Activated naive CD4-positive, alpha-beta T cell (primary cell): ENCODE measurements at regions not wholly inside any gene's neighbourhood (a gene's known extent, or its start where the extent isn't known, plus 50 kb on each side); places are given as distances from the start of the nearest gene placed in this dataset.

ENCODE experiments used
- DNase-seq, 4 experiments: peaks; one replicate each; lab custom pipeline; 2025; lab: John Stamatoyannopoulos, UW

GRCh38 chr17:17398188-17398942 lies 78.4 kb upstream of the MED9 start:
- DNase-seq = no peak

DNA sequence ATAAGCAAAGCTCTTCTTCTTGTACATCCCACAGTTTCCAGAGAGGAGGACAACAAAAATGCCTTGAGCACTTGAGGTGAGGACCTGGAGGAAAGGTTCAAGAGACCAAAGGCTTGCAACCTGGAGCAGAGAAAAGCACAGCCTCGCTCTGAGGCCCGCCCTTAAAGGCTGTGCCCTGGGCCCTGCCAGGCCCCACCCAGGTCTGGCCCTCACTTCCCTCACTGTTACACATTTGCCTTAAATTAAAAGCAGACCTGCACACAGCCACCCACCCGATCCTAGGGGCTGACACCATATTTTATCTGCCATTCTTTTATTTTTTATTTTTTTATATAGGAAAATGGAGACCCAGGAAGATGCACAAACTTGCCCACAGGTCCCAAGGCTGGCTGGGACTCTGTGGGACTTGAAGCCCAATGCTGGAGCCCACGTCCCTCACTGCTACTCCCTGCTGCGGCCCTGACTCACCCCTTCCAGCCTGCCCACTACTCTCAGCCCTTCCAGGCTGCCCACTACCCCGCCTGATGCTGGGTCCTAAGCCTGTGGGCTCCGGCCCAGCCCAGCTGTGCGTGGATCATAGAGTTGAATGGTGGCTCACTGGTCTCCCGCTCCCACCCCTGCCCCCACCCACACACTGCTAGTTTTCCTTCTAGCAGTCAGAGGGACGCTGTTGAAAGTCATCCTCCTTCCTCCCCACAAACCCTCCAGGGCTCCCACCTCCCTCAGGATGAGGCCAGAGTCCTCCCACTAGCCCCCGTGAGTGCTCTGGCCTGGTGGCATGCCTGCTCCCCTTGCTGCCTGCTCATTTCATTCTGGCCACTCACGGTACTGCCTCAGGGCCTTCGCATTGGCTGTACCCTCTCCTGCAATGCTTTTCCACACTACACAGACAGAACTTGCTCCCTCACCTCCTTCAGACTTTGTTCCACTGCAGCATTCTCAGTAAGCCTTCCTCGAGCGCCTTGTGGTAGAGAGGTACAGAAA lies 77.6 kb upstream of the MED9 start:
- no peak for DNase-seq

DNA sequence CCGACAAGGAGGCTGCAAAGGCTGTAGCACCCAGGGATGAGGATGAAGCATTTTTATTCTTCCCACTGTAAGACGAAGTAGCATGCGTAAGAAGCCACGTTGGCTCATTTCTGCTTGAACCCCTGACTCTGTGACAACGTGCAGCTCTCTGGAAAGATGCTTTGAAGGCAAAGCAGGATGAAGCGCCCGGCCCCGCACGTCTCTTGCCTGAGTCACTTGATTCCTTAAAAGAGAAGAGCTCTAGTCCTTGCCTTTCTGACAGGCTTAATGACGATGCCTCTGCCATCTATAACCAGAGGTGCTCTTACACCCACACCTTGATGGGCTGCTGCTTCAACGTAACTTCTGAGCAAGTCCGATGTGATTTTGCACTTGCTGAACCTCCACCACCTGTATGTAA lies 76.7 kb upstream of the MED9 start:
- DNase-seq = no peak

GRCh38 chr17:17400566-17401184 lies 76.1 kb upstream of the MED9 start:
- no peak for DNase-seq

- DNase-seq = no peak
These were observed 75.5 kb upstream of the MED9 start for GRCh38 chr17:17401271-17401781.

DNA sequence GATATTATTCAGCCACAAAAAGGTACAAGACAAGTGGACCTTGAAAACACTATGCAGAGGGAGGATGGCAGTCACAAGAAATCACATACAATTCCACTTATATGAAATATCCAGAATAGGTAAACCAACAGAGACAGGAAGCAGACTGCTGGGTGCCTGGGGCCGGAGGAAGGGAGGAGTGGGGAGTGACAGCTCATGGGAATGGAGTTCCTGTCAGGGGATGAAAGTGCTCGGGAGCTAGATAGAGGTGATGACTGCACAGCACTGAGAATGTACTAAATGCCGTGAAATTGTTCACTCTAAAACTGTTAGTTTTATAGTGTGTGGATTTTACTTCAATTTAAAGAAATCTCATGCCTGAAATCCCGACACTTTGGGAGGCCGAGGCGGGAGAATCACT lies 74.2 kb upstream of the MED9 start:
- DNase-seq = no peak

DNA sequence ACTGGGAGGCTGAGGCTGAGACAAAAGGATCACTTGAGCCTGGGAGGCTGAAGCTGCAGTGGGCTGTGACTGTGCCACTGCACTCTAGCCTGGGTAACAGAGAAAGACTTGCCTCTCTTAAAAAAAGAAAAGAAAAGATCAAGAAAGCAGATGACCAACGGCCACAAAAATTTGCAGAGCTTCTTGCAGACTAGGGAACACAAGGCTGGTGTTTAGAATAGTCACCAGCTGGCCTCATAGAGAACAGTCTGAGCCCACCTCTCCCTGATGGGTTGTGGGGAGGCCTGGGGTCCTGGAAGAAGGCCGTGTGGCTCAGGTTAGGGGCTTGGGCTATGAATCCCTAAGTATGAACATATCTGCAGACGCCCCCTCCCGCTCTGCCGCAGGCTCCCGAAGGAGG lies 73.7 kb upstream of the MED9 start:
- no peak for DNase-seq

- DNase-seq = peak in 2 of 4 experiments; percentile 39 to 55
These were observed 72.8 kb upstream of the MED9 start for GRCh38 chr17:17403899-17404576.

- no peak for DNase-seq
These were observed 71.1 kb upstream of the MED9 start for GRCh38 chr17:17405673-17406072.

GRCh38 chr17:17406225-17406624 lies 70.6 kb upstream of the MED9 start:
- no peak for DNase-seq

DNA sequence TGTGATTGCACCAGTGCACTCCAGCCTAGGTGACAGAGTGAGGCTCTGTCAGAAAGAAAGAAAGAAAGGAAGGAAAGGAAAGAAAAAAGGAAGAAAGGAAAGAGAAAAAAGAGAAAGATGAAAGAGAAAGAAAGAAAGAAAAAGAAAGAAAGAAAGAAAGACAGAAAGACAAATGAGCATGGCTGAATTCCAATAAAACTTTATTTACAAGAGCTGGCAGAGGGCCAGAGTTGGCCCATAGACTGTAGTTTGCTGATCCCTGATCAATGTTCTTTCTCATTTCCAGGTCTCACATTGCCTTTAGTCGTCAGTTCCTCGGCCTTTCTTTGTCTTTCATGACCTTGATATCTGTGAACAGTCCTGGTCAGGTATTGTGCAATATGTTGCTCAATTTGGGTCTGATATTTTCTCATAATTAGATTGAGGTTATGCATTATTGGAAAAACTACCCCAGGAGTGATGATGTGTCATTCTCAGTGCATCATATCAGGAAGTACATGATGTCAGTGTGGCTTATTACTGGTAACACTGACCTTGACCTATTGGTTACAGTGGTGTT lies 68.5 kb upstream of the MED9 start:
- DNase-seq = no peak

- no peak for DNase-seq
These were observed 66.4 kb upstream of the MED9 start for GRCh38 chr17:17410357-17410756.

DNA sequence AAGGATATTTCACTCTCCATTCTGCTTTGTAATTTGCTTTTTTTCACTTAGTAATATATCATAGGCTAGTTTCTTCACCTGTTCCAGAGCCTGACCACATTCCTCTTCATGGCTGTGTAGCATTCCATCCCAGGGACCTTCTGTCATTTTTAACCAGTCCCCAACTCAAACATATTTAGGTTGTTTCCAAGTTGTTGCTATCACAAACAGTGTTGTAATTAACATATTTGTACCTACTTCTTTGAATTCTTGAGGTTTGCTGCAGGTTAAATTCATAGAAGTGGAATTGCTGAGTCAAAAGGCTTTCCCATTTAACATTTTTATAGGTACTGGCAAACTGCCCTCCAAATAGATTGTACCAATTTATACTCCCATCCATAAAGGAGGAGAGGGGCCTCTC lies 65.1 kb upstream of the MED9 start:
- DNase-seq = no peak

DNA sequence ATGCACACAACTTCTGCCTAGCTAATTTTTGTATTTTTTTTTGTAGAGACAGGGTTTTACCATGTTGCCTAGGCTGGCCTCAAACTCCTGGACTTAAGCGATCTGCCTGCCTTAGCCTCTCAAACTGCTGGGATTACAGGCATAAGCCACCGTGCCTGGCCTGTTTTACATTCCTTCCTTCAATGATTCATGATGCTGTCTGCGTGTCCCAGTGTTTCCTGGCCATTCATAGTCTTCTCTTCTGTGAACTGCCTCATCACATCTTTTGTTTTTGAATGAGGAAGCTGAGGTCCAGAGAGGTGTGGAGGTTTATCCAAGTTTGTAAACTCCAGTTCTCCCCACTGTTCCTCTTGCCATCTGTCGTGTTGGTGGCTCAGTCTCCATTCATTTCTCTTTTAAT lies 64.5 kb upstream of the MED9 start:
- no peak for DNase-seq

- DNase-seq = no peak
These were observed 63.5 kb upstream of the MED9 start for GRCh38 chr17:17413215-17413792.

DNA sequence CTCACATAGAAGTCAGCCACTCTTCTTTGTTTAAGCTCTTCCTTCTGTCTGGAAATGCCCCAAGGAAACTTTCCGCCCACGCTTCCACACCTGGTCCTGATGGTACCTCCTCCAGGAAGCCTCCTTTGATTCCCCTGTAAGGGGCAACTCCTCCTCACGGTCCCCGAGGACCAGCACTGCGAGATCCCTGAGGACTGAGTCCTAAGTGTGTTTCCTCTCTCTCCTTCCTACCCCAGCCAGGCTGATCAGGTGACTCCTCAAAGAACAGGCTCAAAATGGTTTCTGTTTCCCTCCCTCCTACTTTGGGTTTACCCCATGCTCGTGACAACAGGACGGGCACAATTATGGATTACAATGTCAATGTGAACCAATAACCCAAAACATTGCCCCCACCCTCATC lies 63.0 kb upstream of the MED9 start:
- no peak for DNase-seq

- no peak for DNase-seq
These were observed 62.4 kb upstream of the MED9 start for GRCh38 chr17:17414341-17414805.

DNA sequence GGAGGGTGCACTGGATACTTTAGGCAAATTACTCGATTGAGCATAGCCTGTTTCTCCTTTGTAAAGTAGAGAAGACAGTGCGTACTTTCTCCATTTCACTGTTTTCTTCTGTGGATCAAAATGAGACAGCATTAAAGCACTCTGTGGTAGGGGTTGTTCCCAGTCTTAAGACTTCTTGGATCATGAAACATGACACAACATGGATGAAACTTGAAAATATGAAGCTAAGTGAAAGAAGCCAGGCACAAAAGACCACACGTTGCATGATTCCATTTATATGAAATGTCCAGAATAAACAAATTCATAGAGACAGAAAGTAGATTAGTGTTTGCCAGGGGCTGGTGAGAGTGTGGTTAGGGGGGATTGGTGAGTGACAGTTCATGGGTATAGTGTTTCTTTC lies 61.8 kb upstream of the MED9 start:
- no peak for DNase-seq

GRCh38 chr17:17416007-17416399 lies 60.8 kb upstream of the MED9 start:
- no peak for DNase-seq

- peak in 1 of 4 experiments; percentile 41 for DNase-seq
These were observed 60.1 kb upstream of the MED9 start for GRCh38 chr17:17416400-17417360.
